Left ventricle myocardium inferior (tissue), 1 donor: ENCODE measurements at regions not wholly inside any gene's neighbourhood (a gene's known extent, or its start where the extent isn't known, plus 50 kb on each side); places are given as distances from the start of the nearest gene placed in this dataset.
A peak's percentile ranks its signal among the peaks of the same experiment; 100 is the strongest.

ENCODE experiments used
- DNase-seq: peaks from one replicate; pipeline ENCODE4 v3.0.0-alpha.2; 2020
- H3K27ac ChIP-seq: fragments of 200-600 bp; replicated peaks from 2 replicates; pipeline ENCODE4 v1.8.0; 2021
- H3K27me3 ChIP-seq: fragments of 200-600 bp; 2 replicates; pipeline ENCODE4 v1.8.0; 2021; ENCODE audit warnings: low read depth
- H3K36me3 ChIP-seq: fragments of 200-600 bp; 2 replicates; pipeline ENCODE4 v1.8.0; 2021
- H3K4me1 ChIP-seq: fragments of 200-600 bp; 2 replicates; pipeline ENCODE4 v1.8.0; 2021
- H3K4me3 ChIP-seq: fragments of 200-600 bp; 2 replicates; pipeline ENCODE4 v1.8.0; 2021; ENCODE audit warnings: mild to moderate bottlenecking, moderate library complexity
- H3K9me3 ChIP-seq: fragments of 200-600 bp; replicated peaks from 2 replicates; pipeline ENCODE4 v1.8.0; 2021
- CTCF ChIP-seq: fragments of 200-600 bp; IDR thresholded peaks from 2 replicates; pipeline ENCODE4 v1.8.0; 2021; ENCODE audit warnings: antibody characterized with exemption, mild to moderate bottlenecking, borderline replicate concordance
- intact Hi-C: fragments of 100-400 bp; cut with micrococcal nuclease; formaldehyde crosslinking; loops from one replicate; pipeline ENCODE4 v1.11.0; 2022
- donor health status: DM: no; HTN: yes; CAD: no; lungs with severe emphysema.

- Histone ChIP-seq H3K4me1 (no peaks in the 10 kb centered on the region), H3K27ac (no peak overlapping the region), H3K36me3 (no peaks in the 10 kb centered on the region), H3K9me3 (peaks cover 16% of the 10 kb centered on the region), H3K4me3 (no peak overlapping the region), H3K27me3 (no peaks in the 10 kb centered on the region)
- intact Hi-C loops = no loop called here
- no peak for DNase-seq
- no peak for TF ChIP-seq CTCF
Measured at GRCh38 chr2:101608408-101609310, 88.8 kb upstream of the MAP4K4 start.

GRCh38 chr2:101597347-101597944 lies 100.1 kb upstream of the MAP4K4 start:
- TF ChIP-seq CTCF = no peak
- Histone ChIP-seq H3K4me1 (peaks cover 12% of the 10 kb centered on the region), H3K36me3 (no peaks in the 10 kb centered on the region), H3K9me3 (no peaks in the 10 kb centered on the region), H3K4me3 (no peak overlapping the region), H3K27me3 (no peaks in the 10 kb centered on the region), H3K27ac (peak overlapping the region; percentile 52)
- peak; percentile 36 for DNase-seq
- intact Hi-C loops = no loop called here

DNA sequence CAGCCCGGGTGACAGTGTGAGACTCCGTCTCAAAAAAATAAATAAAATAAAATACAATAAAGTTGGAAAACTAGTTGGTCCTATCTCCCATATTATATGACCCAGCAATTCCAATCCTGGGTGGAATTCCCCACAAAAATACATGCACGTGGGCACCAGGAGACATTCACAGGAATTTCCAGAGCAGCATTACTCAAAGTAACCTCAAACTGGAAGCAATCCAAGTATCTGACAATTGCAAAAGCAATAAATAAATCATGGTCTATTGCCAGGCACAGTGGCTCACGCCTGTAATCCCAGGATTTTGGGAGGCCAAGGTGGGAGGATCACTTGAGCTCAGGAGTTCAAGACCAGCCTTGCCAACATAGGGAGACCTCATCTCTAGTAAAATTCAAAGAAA lies 101.2 kb upstream of the MAP4K4 start:
- no peak for DNase-seq
- H3K27me3 ChIP-seq = no peaks in the 10 kb centered on the region
- H3K9me3 ChIP-seq = no peaks in the 10 kb centered on the region
- H3K36me3 ChIP-seq = no peaks in the 10 kb centered on the region
- no peak for TF ChIP-seq CTCF
- H3K4me1 ChIP-seq = peaks cover 12% of the 10 kb centered on the region
- H3K4me3 ChIP-seq = no peak overlapping the region
- H3K27ac ChIP-seq = no peak overlapping the region
- intact Hi-C loops = no loop called here

DNA sequence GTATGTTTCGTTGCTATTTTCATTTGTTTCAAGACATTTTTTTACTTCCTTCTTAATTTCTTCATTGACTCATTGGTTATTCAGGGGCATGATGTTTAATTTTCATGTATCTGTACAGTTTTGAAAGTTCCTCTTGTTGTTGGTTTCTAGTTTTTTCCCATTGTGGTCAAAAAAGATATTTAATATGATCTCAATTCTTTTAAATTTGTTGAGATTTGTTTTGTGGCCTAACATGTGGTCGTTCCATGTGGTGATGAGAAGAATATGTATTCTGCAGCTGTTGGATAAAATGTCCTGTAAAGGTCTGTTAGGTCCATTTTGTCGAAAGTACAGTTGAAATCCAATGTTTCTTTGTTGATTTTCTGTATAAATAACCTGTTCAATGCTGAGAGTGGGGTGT lies 110.3 kb upstream of the MAP4K4 start:
- Histone ChIP-seq H3K9me3 (peaks cover 26% of the 10 kb centered on the region), H3K4me1 (no peaks in the 10 kb centered on the region), H3K4me3 (no peak overlapping the region), H3K27me3 (no peaks in the 10 kb centered on the region), H3K36me3 (no peaks in the 10 kb centered on the region), H3K27ac (no peak overlapping the region)
- intact Hi-C loops = no loop called here
- no peak for DNase-seq
- TF ChIP-seq CTCF = no peak

DNA sequence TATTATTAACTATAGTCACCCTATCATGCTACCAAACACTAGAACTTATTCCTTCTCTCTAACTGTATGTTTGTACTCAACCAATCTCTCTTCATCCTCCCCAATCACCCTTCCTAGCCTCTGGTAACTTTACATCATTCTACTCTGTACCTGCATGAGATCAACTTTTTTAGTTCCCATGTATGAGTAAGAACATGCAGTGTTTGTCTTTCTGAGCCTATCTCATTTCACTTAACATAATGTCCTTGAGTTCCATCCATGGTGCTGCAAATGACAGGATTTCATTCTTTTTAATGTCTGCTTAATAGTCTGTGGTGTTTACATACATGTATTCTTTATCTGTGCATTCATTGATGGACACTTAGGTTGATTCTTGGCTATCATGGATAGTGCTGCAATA lies 108.9 kb upstream of the RFX8 start:
- Histone ChIP-seq H3K27ac (no peak overlapping the region), H3K4me1 (no peaks in the 10 kb centered on the region), H3K9me3 (peaks cover 21% of the 10 kb centered on the region), H3K27me3 (no peaks in the 10 kb centered on the region), H3K36me3 (no peaks in the 10 kb centered on the region), H3K4me3 (no peak overlapping the region)
- TF ChIP-seq CTCF = no peak
- DNase-seq = no peak
- intact Hi-C loops = no loop called here
